HepG2 (cell line): ENCODE measurements at regions not wholly inside any gene's neighbourhood (a gene's known extent, or its start where the extent isn't known, plus 50 kb on each side); places are given as distances from the start of the nearest gene placed in this dataset.

Experiments
- ATAC-seq: fragments of 200-7000 bp; cut with Tn5 transposase; 3 replicates; pipeline ENCODE4 v1.9.1; 2020; ENCODE audit warnings: mild to moderate bottlenecking, moderate library complexity
- BruUV-seq: library from RNA; stranded (reverse); fragments of 400-500 nt; replicated peaks from 2 replicates; lab custom pipeline; 2021; lab: Mats Ljungman, UMichigan
- CTCF ChIA-PET: fragments of 300-600 bp; formaldehyde crosslinking; extraction: SDS; loops from one replicate; lab custom pipeline; 2021; ENCODE audit warnings: low total read pairs, inconsistent platforms, low intra/inter-chr PET ratio; lab: Yijun Ruan, JAX
- POLR2A ChIA-PET: fragments of 350-600 bp; sonication (Branson Sonifier 250); formaldehyde crosslinking; loops from one replicate; lab custom pipeline; 2020; ENCODE audit warnings: antibody characterized with exemption, inconsistent platforms; lab: Yijun Ruan, JAX
- DNase-seq: peaks from one replicate; pipeline ENCODE4 v3.0.0-alpha.2; 2015; ENCODE audit warnings: low spot score
- FAIRE-seq: peaks from 3 replicates; lab custom pipeline; 2011; peaks lifted over from hg19 to GRCh38; lab: Jason Lieb, UNC
- H2AFZ ChIP-seq: one replicate; pipeline ENCODE4 v1.6.1; 2011; ENCODE audit warnings: low read length, inconsistent platforms
- H3K27ac ChIP-seq: fragments of 300-600 bp; 3 replicates; pipeline ENCODE4 v1.8.0; 2011; ENCODE audit warnings: mixed run types, mild to moderate bottlenecking, mixed read lengths, low read length, inconsistent platforms; ENCODE audit not compliant: insufficient read depth; ENCODE audit errors: extremely low read length
- H3K27me3 ChIP-seq, 2 experiments: fragments of 200-600 bp in 1 of 2; 2 replicates in 1 of 2; 3 replicates in 1 of 2; pipeline versions ENCODE4 v1.6.0 to v1.8.0; 2011; ENCODE audit warnings: low read length in 2 of 2, mild to moderate bottlenecking in 2 of 2, moderate library complexity in 2 of 2, inconsistent platforms in 1 of 2; ENCODE audit not compliant: insufficient read depth in 2 of 2, control insufficient read depth in 1 of 2
- H3K36me3 ChIP-seq, 2 experiments: fragments of 200-600 bp in 1 of 2; replicated peaks in 1 of 2; 2 replicates in 1 of 2; 3 replicates in 1 of 2; pipeline versions ENCODE4 v1.5.1 to v1.8.0; 2011; ENCODE audit warnings: low read length in 2 of 2, inconsistent platforms in 1 of 2; ENCODE audit not compliant: insufficient read depth in 2 of 2, control insufficient read depth in 1 of 2
- H3K4me1 ChIP-seq: 2 replicates; pipeline ENCODE4 v1.5.1; 2012; ENCODE audit warnings: low read length, inconsistent platforms; ENCODE audit not compliant: insufficient read depth
- H3K4me2 ChIP-seq: 2 replicates; pipeline ENCODE4 v1.6.0; 2011; ENCODE audit warnings: low read depth, low read length, inconsistent platforms
- H3K4me3 ChIP-seq, 3 experiments: fragments of 200-600 bp in 1 of 3; sonication (generic), shearing (Covaris generic) in 1 of 3; replicated peaks in 1 of 3; 2 replicates each; pipeline ENCODE4 v1.5.1; 2011 to 2016; ENCODE audit warnings: low read length in 3 of 3, inconsistent platforms in 2 of 3, low read depth in 2 of 3, mild to moderate bottlenecking in 2 of 3, control low read depth in 1 of 3, mixed read lengths in 1 of 3; ENCODE audit not compliant: insufficient read depth in 1 of 3
- H3K79me2 ChIP-seq: one replicate; pipeline ENCODE4 v1.6.1; 2011; ENCODE audit warnings: low read length, inconsistent platforms; ENCODE audit not compliant: insufficient read depth
- H3K9ac ChIP-seq: 2 replicates; pipeline ENCODE4 v1.6.0; 2011; ENCODE audit warnings: mild to moderate bottlenecking, low read depth, low read length, inconsistent platforms; ENCODE audit not compliant: insufficient read depth
- H3K9me3 ChIP-seq: 2 replicates; pipeline ENCODE4 v1.5.1; 2012; ENCODE audit warnings: mild to moderate bottlenecking, low read length
- H4K20me1 ChIP-seq: 2 replicates; pipeline ENCODE4 v1.6.0; 2011; ENCODE audit warnings: inconsistent platforms, mild to moderate bottlenecking, low read length, moderate library complexity; ENCODE audit not compliant: insufficient read depth
- GTF3A ChIP-seq: sonication (generic); formaldehyde crosslinking; conservative IDR thresholded peaks from 2 replicates; pipeline ENCODE4 v1.4.0; 2020; ENCODE audit warnings: mild to moderate bottlenecking, missing genetic modification reagents
- KAT7 ChIP-seq: IDR thresholded peaks from 2 replicates; pipeline ENCODE4 v1.6.1; 2018; ENCODE audit warnings: borderline replicate concordance, missing compliant biosample characterization
- NR1H2 ChIP-seq: sonication (generic); formaldehyde crosslinking; IDR thresholded peaks from 2 replicates; pipeline ENCODE4 v1.8.1; 2022; ENCODE audit warnings: low read depth, missing genetic modification reagents, borderline replicate concordance
- SRSF9 ChIP-seq: fragments of 200-400 bp; formaldehyde crosslinking; IDR thresholded peaks from 2 replicates; pipeline ENCODE4 v1.6.1; 2018; ENCODE audit warnings: borderline replicate concordance, mild to moderate bottlenecking, low read depth, low read length; ENCODE audit not compliant: insufficient read depth, poor library complexity, severe bottlenecking
- THAP11 ChIP-seq: IDR thresholded peaks from 2 replicates; pipeline ENCODE4 v1.6.1; 2016; ENCODE audit warnings: missing biosample characterization, missing genetic modification reagents
- TOE1 ChIP-seq: sonication (generic); formaldehyde crosslinking; IDR thresholded peaks from 2 replicates; pipeline ENCODE4 v1.4.0; 2020; ENCODE audit warnings: mild to moderate bottlenecking, missing genetic modification reagents
- ZBTB8A ChIP-seq: sonication (generic); formaldehyde crosslinking; IDR thresholded peaks from 2 replicates; pipeline ENCODE4 v1.4.0; 2020; ENCODE audit warnings: mild to moderate bottlenecking, low read depth, missing genetic modification reagents, borderline replicate concordance
- ZFX ChIP-seq: sonication (generic); formaldehyde crosslinking; IDR thresholded peaks from 2 replicates; pipeline ENCODE4 v1.4.0; 2020; ENCODE audit warnings: mild to moderate bottlenecking, low read depth, missing genetic modification reagents, moderate library complexity
- ZNF24 ChIP-seq: fragments of 450-650 bp; IDR thresholded peaks from 2 replicates; pipeline ENCODE4 v1.6.1; 2017; ENCODE audit warnings: antibody characterized with exemption, mild to moderate bottlenecking
- ZNF652 ChIP-seq: IDR thresholded peaks from 2 replicates; pipeline ENCODE4 v1.6.1; 2016; ENCODE audit warnings: low read depth, borderline replicate concordance
- ZSCAN12 ChIP-seq: sonication (generic); formaldehyde crosslinking; IDR thresholded peaks from 2 replicates; pipeline ENCODE4 v1.9.0; 2021; ENCODE audit warnings: mild to moderate bottlenecking, missing genetic modification reagents
- whole genome bisulfite sequencing: methylation state at CpG from one replicate; pipeline ENCODE4 v1.1.6; 2017; ENCODE audit warnings: low lambda C conversion rate; 5-methylcytosine and 5-hydroxymethylcytosine counted together
- in situ Hi-C: cut with HindIII; loops from 2 replicates; pipeline ENCODE4 v1.10.0; 2017; ENCODE audit warnings: low pct_unique_long_range_greater_than_20kb; ENCODE audit not compliant: extremely low pct_ligation_motif_present
- intact Hi-C: fragments of 100-400 bp; cut with micrococcal nuclease; formaldehyde crosslinking; loops from one replicate; pipeline ENCODE4 v1.10.0; 2022; ENCODE audit not compliant: unreplicated experiment
- TF ChIP-seq, protein P1 (sequence below): sonication (generic); formaldehyde crosslinking; IDR thresholded peaks from 2 replicates; pipeline ENCODE4 v1.5.1; 2020; ENCODE audit warnings: mild to moderate bottlenecking, missing genetic modification reagents

GRCh38 chr18:60975420-60975819 is 357.8 kb upstream of the CDH20 start:
- DNase-seq = no peak
- in situ Hi-C loops (no loop called here), intact Hi-C loops (no loop called here)
- no peak for ATAC-seq
- H3K27me3 ChIP-seq = no peaks in the 10 kb centered on the region
- H2AFZ ChIP-seq = no peak overlapping the region
- no peak overlapping the region for H3K4me3 ChIP-seq
- no peaks in the 10 kb centered on the region for H3K79me2 ChIP-seq
- ChIA-PET CTCF (no interaction called here), POLR2A (no interaction called here)
- no peak for FAIRE-seq
- no peaks in the 10 kb centered on the region for H3K9me3 ChIP-seq
- H3K9ac ChIP-seq = no peak overlapping the region
- H3K27ac ChIP-seq = no peak overlapping the region
- H3K4me1 ChIP-seq = no peaks in the 10 kb centered on the region
- WGBS = 11% methylated on average over 7 of the region's 7 CpGs
- BruUV-seq = no TSS peak
- no peaks in the 10 kb centered on the region for H3K36me3 ChIP-seq
- TF ChIP-seq TOE1 (no peak), KAT7 (CRISPR knock-in tag) (no peak), SRSF9 (no peak), ZSCAN12 (CRISPR knock-in tag) (no peak)
- TF ChIP-seq, protein P1, sequence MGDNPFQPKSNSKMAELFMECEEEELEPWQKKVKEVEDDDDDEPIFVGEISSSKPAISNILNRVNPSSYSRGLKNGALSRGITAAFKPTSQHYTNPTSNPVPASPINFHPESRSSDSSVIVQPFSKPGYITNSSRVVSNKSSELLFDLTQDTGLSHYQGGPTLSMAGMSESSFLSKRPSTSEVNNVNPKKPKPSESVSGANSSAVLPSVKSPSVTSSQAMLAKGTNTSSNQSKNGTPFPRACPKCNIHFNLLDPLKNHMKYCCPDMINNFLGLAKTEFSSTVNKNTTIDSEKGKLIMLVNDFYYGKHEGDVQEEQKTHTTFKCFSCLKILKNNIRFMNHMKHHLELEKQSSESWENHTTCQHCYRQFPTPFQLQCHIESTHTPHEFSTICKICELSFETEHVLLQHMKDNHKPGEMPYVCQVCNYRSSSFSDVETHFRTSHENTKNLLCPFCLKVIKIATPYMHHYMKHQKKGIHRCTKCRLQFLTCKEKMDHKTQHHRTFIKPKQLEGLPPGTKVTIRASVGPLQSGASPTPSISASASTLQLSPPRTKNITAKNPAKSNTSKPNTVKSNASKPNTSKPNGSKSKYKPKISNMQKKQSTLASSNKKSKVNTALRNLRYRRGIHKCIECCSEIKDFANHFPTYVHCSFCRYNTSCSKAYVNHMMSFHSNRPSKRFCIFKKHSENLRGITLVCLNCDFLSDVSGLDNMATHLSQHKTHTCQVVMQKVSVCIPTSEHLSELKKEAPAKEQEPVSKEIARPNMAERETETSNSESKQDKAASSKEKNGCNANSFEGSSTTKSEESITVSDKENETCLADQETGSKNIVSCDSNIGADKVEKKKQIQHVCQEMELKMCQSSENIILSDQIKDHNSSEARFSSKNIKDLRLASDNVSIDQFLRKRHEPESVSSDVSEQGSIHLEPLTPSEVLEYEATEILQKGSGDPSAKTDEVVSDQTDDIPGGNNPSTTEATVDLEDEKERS (CRISPR knock-in tag) = no peak
- TF ChIP-seq, all 625 proteins: peak for 0
- Histone ChIP-seq H4K20me1 (no peaks in the 10 kb centered on the region), H3K4me2 (no peak overlapping the region)

DNA sequence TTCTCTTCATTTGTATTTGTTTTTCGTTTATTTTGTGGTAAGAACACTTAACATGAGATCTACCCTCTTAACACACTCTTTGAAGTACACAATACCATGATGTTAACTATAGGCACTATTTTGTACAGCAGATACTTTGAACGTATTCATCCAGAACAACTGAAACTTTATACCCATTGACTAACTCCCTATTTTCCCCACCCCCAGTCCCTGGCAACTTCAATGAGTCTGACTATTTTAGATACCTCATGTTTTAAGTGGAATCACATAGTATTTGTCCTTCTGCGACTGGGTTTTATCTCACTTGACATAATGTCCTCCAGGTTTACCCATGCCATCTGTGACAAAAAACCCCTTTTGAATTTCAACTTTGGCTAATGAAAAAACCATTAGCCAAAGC is 356.3 kb upstream of the CDH20 start:
- intact Hi-C loops (no loop called here), in situ Hi-C loops (no loop called here)
- H4K20me1 ChIP-seq = no peaks in the 10 kb centered on the region
- ATAC-seq (no peak), FAIRE-seq (no peak), DNase-seq (no peak)
- TF ChIP-seq NR1H2 (no peak), ZNF652 (no peak), ZFX (no peak), THAP11 (CRISPR knock-in tag) (no peak), ZNF24 (no peak), ZBTB8A (no peak), GTF3A (CRISPR knock-in tag) (no peak), ZSCAN12 (CRISPR knock-in tag) (no peak)
- no peak overlapping the region for H2AFZ ChIP-seq
- no peaks in the 10 kb centered on the region for H3K79me2 ChIP-seq
- no peak overlapping the region for H3K4me3 ChIP-seq
- POLR2A ChIA-PET = no interaction called here
- H3K27me3 ChIP-seq = no peaks in the 10 kb centered on the region
- CTCF ChIA-PET = no interaction called here
- no peak overlapping the region for H3K4me2 ChIP-seq
- H3K9me3 ChIP-seq = no peaks in the 10 kb centered on the region
- no TSS peak for BruUV-seq
- H3K4me1 ChIP-seq = no peaks in the 10 kb centered on the region
- 1% methylated on average over 3 of the region's 3 CpGs for WGBS
- no peaks in the 10 kb centered on the region for H3K36me3 ChIP-seq
- H3K27ac ChIP-seq = no peak overlapping the region
- H3K9ac ChIP-seq = no peak overlapping the region
